ENCODE measurements at regions not wholly inside any gene's neighbourhood (a gene's known extent, or its start where the extent isn't known, plus 50 kb on each side); places are given as distances from the start of the nearest gene placed in this dataset.

DNA sequence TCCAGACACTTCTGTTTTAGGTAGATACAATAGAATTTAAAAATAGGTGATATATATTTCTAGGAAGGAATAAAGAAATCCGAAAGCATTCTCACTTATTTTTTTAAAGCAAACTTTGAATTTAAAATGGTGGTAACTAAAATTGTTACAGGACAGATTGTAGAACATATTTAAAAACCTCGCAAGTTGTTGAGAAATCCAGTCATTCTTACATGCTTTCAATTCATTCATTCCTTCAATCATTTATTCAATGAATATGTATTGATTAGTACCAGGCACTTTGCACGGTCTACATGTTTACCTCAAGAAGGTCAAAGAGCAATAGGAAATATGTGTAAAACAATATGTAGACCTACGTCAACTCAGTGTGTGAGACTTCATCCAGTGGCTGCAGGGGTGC, 189.9 kb upstream of the SNX7 start:
- no peak for ATAC-seq (ENCODE audit: insufficient read depth, low FRiP score)

DNA sequence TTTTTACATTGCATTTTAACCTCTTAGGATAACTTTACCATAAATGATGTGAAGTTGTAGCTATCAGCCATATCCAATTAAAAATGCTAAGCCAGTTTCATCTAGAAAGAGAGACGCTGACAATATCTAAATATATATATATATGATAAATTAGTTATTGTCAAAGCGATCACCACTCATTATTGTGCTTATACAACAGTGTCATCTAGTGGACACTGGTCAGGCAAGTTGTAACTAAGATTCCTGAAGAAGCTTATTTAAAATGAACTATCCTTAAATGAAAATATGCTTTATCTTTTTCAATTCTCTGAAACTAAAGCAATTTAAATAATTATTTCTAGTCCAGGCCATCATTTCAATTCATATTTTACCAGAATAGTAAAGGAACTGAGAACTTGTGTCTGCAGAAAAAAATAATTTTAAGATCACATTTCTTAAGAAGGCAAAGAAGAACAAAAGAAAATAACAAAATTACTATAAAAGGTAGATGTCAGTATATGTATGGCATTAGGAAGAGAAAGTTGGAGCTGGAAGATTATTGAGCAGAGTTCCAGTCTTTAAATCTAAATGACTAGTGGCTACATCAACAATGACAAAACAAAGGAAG, 193.3 kb upstream of the SNX7 start:
- H3K4me3 ChIP-seq: no peak overlapping the region
- H3K27me3 ChIP-seq (ENCODE audit: control insufficient read depth in 3 of 3, insufficient read depth in 3 of 3, low read length in 2 of 3): peaks cover 0 to 2% (median 0%) of the 10 kb centered on the region in 3 donors
- H3K4me1 ChIP-seq (ENCODE audit: control insufficient read depth in 5 of 5, insufficient read depth in 5 of 5, low read length in 5 of 5): no peaks in the 10 kb centered on the region
- WGBS, 2 donors: 8 to 11% methylated on average over 2 of the region's 2 CpGs
- no peaks in the 10 kb centered on the region for H3K9me3 ChIP-seq (ENCODE audit: control insufficient read depth in 4 of 4, insufficient read depth in 3 of 4, low read length in 3 of 4)
- no peak overlapping the region for H3K27ac ChIP-seq (ENCODE audit: low read depth in 1 of 2, low read length in 1 of 2)
- TF ChIP-seq, protein P1, sequence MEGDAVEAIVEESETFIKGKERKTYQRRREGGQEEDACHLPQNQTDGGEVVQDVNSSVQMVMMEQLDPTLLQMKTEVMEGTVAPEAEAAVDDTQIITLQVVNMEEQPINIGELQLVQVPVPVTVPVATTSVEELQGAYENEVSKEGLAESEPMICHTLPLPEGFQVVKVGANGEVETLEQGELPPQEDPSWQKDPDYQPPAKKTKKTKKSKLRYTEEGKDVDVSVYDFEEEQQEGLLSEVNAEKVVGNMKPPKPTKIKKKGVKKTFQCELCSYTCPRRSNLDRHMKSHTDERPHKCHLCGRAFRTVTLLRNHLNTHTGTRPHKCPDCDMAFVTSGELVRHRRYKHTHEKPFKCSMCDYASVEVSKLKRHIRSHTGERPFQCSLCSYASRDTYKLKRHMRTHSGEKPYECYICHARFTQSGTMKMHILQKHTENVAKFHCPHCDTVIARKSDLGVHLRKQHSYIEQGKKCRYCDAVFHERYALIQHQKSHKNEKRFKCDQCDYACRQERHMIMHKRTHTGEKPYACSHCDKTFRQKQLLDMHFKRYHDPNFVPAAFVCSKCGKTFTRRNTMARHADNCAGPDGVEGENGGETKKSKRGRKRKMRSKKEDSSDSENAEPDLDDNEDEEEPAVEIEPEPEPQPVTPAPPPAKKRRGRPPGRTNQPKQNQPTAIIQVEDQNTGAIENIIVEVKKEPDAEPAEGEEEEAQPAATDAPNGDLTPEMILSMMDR (IDR thresholded peaks at IDR 0.05; ENCODE audit: control extremely low read depth, extremely low read depth): peak; percentile 43
- H3K9ac ChIP-seq (ENCODE audit: insufficient read depth in 1 of 2, low read length in 2 of 2): no peak overlapping the region
- DNase-seq (peak in 2 of 3 donors; percentile 64 to 81), ATAC-seq (ENCODE audit: insufficient read depth, low FRiP score) (no peak)
- no peaks in the 10 kb centered on the region for H3K36me3 ChIP-seq (ENCODE audit: control insufficient read depth in 4 of 4, insufficient read depth in 4 of 4, low read length in 4 of 4)

More for the DNA sequence above, 189.9 kb upstream of the SNX7 start:
- WGBS, 2 donors: 77 to 92% methylated on average over 4 of the region's 4 CpGs
- no peaks in the 10 kb centered on the region for H3K4me1 ChIP-seq (ENCODE audit: control insufficient read depth in 5 of 5, insufficient read depth in 5 of 5, low read length in 5 of 5)
- H3K27me3 ChIP-seq (ENCODE audit: control insufficient read depth in 3 of 3, insufficient read depth in 3 of 3, low read length in 2 of 3): peaks cover 0 to 2% (median 0%) of the 10 kb centered on the region in 3 donors
- TF ChIP-seq, protein P1 (IDR thresholded peaks at IDR 0.05; ENCODE audit: control extremely low read depth, extremely low read depth): no peak
- H3K4me3 ChIP-seq: no peak overlapping the region
- no peak for DNase-seq
- H3K27ac ChIP-seq (ENCODE audit: low read depth in 1 of 2, low read length in 1 of 2): no peak overlapping the region
- H3K9ac ChIP-seq (ENCODE audit: insufficient read depth in 1 of 2, low read length in 2 of 2): no peak overlapping the region
- H3K36me3 ChIP-seq (ENCODE audit: control insufficient read depth in 4 of 4, insufficient read depth in 4 of 4, low read length in 4 of 4): no peaks in the 10 kb centered on the region
- H3K9me3 ChIP-seq (ENCODE audit: control insufficient read depth in 4 of 4, insufficient read depth in 3 of 4, low read length in 3 of 4): no peaks in the 10 kb centered on the region

DNA sequence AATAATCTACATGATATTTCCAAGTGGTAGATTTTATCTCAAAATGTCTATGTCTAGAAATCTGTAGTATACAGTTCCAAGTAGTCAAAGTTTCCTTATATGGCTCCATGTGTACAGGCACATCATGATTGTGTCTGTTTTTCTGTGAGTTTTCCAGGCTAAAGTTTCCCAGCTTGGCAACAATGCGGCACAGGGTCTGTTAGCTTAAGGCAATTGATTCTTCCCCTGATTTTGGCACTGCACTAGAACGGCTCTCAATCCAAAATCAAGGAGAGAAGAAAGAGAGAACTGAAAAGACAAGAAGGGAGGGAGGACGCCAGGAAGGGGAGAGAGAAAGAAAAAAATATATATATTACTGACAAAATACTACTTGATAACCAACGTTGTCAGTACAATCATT, 193.9 kb upstream of the SNX7 start:
- peaks cover 0 to 2% (median 0%) of the 10 kb centered on the region in 3 donors for H3K27me3 ChIP-seq (ENCODE audit: control insufficient read depth in 3 of 3, insufficient read depth in 3 of 3, low read length in 2 of 3)
- TF ChIP-seq, protein P1 (IDR thresholded peaks at IDR 0.05; ENCODE audit: control extremely low read depth, extremely low read depth): no peak
- no peak overlapping the region for H3K4me3 ChIP-seq
- ATAC-seq (ENCODE audit: insufficient read depth, low FRiP score) (no peak), DNase-seq (peak in 2 of 3 donors; percentile 13 to 15)
- H3K27ac ChIP-seq (ENCODE audit: low read depth in 1 of 2, low read length in 1 of 2): no peak overlapping the region
- no peaks in the 10 kb centered on the region for H3K4me1 ChIP-seq (ENCODE audit: control insufficient read depth in 5 of 5, insufficient read depth in 5 of 5, low read length in 5 of 5)
- no peak overlapping the region for H3K9ac ChIP-seq (ENCODE audit: insufficient read depth in 1 of 2, low read length in 2 of 2)
- H3K36me3 ChIP-seq (ENCODE audit: control insufficient read depth in 4 of 4, insufficient read depth in 4 of 4, low read length in 4 of 4): no peaks in the 10 kb centered on the region
- 52 to 58% methylated on average over 4 of the region's 4 CpGs for WGBS, 2 donors
- H3K9me3 ChIP-seq (ENCODE audit: control insufficient read depth in 4 of 4, insufficient read depth in 3 of 4, low read length in 3 of 4): no peaks in the 10 kb centered on the region

DNA sequence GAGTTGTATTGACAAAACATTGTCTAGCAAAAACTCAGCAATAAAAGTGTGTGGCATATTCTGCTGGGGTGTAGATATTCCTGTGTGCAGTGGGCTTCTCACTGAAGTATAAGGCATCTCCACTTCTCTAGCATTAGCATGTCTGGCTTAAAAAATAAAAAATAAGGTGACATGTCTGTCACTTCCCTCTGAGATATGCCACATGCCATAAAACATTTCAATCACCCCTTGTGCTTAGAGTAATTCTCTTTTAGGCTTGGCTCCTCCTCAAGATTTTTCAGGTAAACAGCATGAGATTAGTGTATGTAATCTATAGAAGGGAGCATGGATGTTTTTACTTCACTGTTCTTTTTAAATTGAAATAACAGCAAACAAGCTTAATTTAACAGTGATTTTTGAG, 194.4 kb upstream of the SNX7 start:
- ATAC-seq (ENCODE audit: insufficient read depth, low FRiP score) (no peak), DNase-seq (no peak)
- H3K9me3 ChIP-seq (ENCODE audit: control insufficient read depth in 4 of 4, insufficient read depth in 3 of 4, low read length in 3 of 4): no peaks in the 10 kb centered on the region
- TF ChIP-seq, protein P1 (IDR thresholded peaks at IDR 0.05; ENCODE audit: control extremely low read depth, extremely low read depth): no peak
- no peak overlapping the region for H3K4me3 ChIP-seq
- H3K36me3 ChIP-seq (ENCODE audit: control insufficient read depth in 4 of 4, insufficient read depth in 4 of 4, low read length in 4 of 4): no peaks in the 10 kb centered on the region
- no peaks in the 10 kb centered on the region for H3K4me1 ChIP-seq (ENCODE audit: control insufficient read depth in 5 of 5, insufficient read depth in 5 of 5, low read length in 5 of 5)
- no peaks in the 10 kb centered on the region for H3K27me3 ChIP-seq (ENCODE audit: control insufficient read depth in 3 of 3, insufficient read depth in 3 of 3, low read length in 2 of 3)
- H3K27ac ChIP-seq (ENCODE audit: low read depth in 1 of 2, low read length in 1 of 2): no peak overlapping the region
- no peak overlapping the region for H3K9ac ChIP-seq (ENCODE audit: insufficient read depth in 1 of 2, low read length in 2 of 2)
